HG03432 (cell line): ENCODE measurements at regions not wholly inside any gene's neighbourhood (a gene's known extent, or its start where the extent isn't known, plus 50 kb on each side); places are given as distances from the start of the nearest gene placed in this dataset.
"Not testable (repeated sequence)": the region's sequence is repeated elsewhere in the genome, so short reads cannot be mapped to it uniquely, and the experiment has no call there.

ENCODE experiments used
- ATAC-seq: cut with Tn5 transposase; IDR thresholded peaks from one replicate; pipeline ENCODE4 v1.9.1; 2021; ENCODE audit warnings: mild to moderate bottlenecking, moderate library complexity; ENCODE audit not compliant: unreplicated experiment

DNA sequence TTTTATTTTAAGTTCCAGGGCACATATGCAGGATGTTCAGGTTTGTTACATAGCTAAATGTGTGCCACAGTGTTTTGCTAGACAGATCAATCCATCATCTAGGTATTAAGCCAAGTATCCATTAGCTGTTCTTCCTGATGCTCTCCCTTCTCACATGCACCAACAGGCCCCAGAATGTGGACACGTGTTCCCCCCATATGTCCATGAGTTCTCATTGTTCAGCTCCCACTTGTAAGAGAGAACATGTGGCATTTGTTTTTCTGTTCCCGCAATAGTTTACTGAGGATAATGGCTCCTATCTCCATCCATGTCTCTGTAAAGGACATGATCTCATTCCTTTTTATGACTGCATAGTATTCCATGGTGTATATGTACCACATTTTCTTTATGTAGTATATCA is 374.8 kb upstream of the FAT1 start:
- ATAC-seq, result no peak

DNA sequence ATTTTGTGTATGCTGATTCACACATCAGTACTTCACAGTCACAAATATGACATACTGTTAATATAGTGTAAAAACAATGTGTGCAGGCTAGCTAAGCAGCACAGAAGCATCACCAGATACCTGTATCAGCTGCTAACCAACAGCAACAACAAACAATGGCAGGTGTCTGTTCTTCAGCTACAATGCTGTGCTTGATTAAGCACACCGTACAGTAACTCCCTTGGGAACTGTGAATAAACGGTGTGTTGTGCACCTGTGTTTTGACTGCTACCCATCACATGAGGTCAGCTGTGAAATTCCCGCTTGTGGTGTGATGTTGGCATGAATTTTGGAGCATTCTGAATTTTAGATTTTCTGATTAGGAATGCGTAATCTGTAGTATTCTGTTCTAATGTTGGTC is 379.7 kb upstream of the FAT1 start:
- no peak for ATAC-seq

DNA sequence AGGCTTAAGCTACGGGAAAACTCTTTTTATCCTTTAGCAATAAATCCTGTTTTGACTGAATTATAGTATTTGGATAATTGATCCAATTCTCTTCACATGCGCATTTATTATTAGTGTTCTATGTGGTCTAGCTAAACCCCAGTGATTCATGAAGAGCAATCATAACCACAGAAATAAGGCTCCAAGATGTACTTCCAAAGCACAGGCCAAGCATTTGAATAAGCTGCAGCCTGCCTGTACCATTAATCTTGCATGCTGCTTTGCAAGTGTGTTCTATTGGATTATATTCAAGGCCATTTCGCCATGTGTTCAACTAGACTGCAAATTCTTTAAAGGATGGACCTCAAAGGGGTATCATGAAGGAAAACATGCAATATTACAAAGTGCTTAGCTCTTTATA is 385.2 kb upstream of the FAT1 start:
- ATAC-seq, result no peak

DNA sequence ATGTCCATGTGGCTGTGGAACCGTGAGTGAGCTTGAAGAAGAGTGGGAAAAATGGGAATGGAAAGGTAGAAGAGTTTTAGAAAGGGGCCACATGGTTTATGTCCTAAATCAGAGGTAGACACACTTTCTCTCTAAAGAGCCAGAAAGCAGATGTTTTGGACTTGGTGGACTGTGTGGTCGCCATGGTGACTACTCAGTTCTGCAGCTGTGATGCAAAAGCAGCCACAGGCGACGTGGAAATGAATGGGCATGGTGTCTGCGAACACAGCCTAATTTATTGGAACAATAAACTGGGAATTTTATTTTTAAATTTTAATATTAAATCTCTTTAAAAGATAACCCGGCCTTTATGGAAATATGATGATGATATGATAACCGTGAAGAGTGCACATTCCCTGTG is 386.0 kb upstream of the FAT1 start:
- no peak for ATAC-seq

DNA sequence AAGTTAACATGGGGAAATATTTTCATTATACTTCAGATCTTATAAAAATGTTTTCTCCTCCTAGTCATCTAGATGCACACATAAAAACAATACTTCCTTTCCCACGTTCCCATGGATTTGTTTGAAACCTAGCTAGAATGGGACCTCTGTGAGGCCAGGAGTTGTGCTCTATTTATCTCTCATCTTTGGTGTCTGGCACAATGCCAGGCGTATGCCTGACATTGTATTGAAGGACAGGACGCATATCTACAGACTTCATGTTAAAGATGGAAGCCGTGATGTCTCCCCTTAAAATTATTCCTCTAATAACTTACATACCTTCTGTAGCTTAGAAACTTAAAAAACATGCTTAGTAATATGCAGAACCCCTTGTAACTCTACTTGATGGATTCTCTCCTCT is 394.5 kb upstream of the FAT1 start:
- no peak for ATAC-seq

DNA sequence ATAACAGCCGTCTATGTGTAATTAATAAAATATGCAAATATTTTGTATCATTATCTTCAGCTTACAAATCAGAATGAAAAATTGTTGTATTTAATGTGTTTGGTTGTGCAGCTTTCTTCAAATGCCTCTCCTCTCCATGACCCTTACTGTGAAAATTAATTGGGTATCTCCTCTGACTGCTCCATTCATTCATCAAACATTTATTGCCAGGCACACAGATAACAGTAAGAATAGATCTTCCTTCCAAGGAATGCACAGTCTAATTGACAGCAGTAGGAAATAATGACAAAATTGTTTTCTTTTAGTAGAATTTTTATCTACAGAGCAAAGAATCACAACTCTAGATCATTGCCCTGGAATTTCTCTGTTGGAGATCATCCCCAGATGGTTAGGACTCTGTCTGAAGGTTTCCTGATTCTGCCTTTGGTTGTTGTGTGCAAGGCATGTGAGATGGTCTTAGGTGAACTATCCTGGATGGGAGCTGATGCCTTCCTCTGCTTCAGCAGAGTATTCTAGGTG is 395.0 kb upstream of the FAT1 start:
- no peak for ATAC-seq

DNA sequence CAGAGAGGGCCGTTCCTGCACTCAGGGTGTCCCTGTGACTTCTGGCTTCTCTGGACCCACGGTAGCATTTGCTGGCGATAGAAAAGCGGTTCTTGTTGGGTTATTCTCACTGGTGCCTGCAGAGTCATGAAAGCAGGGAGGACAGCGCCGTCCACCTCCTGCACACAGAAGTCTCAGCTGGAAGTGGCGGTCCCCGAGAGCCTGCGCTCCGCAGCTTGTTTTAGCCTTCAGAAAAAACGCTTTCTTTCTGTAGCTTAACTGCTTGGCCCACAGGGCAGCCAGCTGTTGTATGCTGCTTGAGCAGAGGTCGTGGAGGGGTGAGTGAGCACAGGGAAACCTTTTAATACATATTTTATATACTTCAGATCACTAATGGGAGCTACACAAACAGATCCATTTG is 400.7 kb upstream of the FAT1 start:
- no peak for ATAC-seq

DNA sequence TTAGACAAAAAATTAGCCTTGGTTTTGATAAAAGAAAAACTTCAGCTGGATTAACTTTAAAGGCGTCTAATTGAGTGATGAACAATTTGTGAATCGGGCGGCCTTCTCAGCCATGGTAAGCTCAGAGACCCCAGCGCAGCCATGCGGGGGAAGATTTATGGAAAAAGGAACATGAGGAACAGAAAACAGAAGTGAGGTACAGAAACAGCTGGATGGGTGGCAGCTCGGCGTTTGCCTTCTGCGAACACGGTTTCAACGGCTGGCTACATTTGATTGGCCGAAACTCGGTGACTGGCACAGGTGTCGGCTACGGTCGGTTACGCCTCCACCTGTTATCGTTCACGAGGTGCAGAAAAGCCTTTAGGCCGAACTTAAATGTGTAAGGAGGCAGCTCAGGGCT is 401.4 kb upstream of the FAT1 start:
- no peak for ATAC-seq

DNA sequence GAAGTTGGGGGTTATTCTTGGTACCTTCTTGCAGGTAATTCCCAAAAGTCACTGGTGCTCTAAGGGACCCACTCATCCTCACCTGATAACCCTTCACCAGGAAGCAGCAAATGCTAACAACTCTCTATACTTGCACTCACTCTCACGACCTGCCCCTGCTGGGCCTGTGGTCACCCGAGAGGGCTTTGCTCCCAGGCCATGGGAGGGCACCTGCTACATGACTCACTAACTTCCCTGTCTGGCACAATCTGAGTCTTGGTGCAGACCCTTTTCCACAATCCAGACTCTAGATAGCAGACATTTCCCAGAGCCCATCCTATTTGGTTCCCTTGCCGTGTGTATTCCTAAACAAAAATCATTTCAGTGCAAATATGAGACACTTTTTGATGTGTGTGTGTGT is 403.8 kb upstream of the FAT1 start:
- no peak for ATAC-seq

DNA sequence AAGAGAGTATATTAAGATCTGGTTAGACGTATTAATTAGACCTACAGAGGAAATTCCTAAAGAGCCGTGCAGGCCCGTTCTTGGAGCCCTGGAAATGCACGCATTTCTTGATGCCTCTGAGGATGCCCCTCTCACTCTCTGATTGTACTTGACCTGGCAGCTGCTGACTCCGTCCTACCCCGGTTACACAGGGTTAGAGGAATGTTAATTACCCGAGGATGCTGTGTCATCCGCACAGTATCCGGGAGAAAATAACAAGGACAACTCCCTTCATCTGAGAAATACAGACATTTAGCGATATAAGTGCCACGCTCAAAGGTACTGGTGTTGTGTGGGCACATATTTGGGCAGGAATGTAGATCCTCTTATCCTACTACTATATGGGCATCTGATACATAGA is 404.6 kb upstream of the FAT1 start:
- ATAC-seq, result no peak

DNA sequence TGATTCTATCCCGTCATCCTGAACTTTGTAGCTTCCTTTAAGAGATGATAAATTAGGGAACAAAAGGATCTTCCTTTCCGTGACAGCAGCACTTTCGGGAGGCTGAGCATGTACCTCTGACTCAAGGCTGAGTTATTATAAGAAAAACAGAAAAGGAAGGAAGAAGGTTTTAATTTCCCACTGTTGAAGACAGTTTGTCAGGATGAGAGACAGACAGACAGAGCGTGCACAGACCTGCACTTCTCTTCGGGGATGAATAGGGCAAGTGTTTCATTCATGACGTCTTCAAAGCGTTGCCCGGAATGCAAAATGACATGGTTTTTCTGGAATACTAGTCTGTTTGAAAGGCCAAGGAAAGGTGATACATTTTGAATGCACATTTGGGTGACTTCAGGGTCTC is 405.3 kb upstream of the FAT1 start:
- no peak for ATAC-seq

DNA sequence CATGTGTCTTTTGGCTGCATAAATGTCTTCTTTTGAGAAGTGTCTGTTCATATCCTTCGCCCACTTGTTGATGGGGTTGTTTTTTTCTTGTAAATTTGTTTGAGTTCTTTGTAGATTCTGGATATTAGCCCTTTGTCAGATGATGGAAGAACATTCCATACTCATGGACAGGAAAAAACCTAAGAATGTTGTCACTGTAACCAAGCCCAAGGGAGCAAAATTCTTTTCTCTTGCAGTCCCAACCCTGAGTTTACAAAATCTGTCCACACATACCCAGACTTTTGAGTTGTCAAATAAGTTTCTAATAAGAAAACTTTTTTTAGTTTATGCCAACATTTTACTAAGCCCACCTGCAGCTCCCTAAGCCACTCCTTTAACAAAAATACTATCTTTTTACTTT is 408.2 kb upstream of the FAT1 start:
- not testable (repeated sequence) for ATAC-seq

DNA sequence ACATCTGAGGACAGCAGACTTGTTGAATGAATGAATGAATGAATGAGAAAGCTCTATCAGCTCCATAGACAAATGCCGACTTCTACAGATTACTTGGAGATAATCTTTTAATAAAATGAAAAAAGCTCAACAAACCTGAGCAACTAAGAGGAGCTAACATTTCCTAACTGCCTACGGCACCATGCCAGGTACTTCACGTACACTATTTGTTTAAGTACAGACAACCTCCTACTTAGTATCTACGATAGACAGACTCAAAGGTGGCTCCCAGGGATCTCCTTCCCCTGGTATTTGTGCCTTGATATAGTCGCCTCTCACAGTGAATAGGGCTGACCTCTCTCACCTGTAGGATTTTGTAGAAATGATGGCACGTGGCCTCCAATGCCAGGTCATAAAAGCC is 412.2 kb upstream of the FAT1 start:
- no peak for ATAC-seq

DNA sequence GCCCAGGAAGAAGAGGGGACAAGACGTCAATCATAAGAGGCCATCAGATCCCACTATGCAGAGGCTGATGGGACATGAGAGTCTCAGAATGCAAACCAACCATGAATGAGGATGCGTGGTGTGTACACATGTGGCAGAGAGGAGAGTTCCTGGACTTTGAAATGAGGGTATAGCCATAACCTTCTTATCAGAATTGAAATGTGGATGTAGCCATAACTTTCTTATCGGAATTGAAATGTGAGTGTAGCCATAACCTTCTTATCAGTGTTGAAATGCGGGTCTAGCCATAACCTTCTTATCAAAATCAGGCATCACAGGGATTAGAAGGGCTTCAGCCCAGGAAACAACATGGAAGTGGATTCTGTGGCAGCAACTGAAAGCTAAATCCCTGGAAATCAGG is 415.5 kb upstream of the FAT1 start:
- ATAC-seq, result no peak

DNA sequence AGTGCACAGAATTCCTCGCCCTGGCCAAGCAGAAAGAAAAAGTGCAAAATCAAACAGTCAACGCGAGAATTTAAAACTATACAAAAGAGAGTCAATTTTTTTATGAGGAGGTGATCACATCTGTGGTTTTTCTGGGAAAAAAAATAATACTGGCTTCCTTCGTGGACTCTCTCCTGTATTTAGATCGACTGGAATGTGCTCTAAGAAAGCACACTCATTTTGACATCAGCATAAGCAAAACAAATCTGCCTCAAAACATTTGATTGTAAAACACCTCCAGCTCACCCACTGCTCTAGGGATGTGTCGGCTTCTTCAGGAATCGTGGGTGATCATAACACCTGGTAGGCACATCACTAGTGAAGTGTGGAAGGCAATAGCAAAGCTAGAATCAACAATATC is 417.4 kb upstream of the FAT1 start:
- ATAC-seq, result no peak

DNA sequence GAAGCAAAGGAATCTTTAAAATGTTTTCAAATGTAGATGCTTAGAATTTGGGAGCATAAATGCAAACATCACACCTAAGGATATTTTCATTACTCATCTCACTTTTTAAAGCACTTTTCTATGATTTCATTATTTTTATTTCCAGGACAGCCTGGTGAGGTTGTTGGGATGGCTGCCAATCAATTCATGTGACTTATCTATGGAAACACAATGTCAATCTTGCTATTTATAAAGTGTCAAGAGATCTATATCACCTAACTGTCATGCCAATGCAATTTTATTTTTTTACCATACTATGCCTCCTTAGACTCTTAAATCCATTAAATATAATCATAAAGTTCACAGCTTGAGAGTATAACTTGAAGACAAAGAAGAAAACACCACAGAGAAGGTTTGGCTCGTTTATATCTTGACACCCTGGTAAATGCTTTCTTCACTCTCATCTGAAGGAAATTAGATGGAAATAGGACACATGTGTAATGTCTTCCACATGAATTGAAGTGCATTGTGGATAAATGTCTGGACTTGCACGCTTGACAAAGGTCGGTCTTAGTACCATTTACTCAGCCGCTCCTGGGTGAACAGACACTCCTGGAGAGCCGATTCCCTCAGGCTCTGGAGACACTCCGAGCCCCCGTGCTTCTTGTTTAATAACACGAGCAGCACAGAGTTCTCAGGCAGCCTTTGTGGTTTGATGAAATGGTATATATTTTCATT is 425.7 kb upstream of the FAT1 start:
- no peak for ATAC-seq

DNA sequence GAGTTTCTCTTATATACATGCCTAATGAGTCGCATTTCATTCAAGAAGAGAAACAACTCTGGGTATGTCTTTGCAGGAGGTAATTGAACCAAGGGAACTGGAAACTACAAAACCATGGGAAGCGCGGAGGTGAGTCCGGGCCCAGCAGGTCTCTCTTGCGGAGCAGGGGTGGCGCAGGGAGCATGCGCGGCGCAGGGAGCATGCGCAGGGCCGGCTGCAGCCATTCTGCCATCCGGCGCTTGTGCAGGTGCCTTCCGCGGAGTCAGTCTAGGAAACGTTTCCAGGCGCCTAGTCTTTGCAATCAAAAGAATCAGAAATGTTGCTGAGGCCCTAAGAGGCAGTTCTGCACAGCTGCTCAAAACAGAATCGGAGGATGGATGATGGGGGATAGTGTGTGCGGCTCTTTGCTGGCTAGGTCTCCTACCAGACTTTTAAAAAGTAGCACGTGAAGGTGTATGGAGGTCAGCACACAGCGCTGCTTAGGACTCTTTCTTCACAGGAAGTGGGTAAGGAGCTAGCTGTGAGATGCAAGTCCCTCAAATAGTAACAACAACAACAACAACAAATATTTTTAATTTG is 433.8 kb upstream of the FAT1 start:
- no peak for ATAC-seq

DNA sequence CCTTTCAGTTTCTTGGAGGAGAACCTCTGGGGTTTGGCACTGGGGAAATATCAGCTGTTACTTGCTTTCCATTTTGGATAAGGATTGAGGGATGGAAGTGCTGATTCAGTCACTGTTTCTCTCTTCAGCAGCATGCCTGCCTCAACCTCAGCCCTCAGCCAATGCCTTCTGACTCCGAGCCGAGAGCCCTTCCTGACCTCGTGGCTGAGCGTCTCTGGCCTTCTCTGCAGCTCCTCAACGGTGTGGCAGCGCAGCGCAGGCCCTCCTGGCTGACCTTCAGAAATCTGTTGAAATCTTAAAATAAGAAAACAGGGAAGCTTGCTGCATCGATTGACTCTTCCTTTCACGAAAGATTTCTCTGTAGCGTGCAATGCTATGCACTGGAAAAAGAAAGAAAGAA is 434.3 kb upstream of the FAT1 start:
- ATAC-seq, result no peak

DNA sequence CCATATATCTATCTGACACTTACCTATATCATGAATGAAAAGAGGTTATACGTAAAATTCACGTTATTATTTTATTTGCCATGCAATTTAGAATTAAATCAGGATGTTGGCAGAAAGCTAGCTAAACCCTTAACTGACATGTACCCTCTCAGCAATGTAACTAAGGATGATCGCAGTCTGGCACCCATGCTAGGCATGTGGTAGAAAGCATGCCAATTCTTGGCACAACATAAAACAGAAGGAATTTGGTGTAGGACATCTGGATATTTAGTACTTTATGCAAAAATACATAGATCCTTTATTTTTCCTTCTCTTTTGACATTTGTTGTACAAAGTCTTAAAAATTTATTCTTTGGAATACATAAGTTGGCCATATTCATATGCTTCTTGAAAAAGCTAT is 436.8 kb upstream of the FAT1 start:
- ATAC-seq, result no peak

DNA sequence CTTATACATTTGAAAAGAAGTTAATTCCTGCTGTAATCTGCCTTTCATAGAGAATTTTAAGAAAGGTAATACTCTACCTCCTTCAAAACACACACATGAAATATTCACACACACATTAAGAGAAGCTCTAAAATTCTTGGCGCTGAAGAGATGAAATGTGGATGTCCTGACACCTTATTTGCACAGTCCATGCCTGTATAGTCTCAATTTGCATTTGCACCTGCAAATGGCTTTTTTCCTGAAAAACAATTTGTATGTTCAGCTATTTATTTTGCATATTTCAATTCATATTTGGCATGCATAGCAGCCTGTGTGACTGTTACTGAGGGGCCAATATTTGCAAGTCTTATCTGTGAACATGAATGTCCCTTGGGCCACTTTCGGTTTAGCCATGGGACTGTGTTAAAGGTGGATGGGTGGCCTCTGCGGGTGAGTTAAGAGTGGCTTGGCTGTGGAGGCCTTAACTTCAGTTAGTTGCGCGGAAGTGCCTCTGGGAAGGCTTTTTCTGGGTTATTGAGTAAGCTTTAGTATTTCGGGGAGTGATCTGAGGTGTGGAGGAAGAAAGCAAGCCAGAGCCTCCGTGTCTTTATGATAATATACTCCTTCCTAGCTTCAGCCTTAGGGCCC is 443.3 kb upstream of the FAT1 start:
- ATAC-seq, result no peak

DNA sequence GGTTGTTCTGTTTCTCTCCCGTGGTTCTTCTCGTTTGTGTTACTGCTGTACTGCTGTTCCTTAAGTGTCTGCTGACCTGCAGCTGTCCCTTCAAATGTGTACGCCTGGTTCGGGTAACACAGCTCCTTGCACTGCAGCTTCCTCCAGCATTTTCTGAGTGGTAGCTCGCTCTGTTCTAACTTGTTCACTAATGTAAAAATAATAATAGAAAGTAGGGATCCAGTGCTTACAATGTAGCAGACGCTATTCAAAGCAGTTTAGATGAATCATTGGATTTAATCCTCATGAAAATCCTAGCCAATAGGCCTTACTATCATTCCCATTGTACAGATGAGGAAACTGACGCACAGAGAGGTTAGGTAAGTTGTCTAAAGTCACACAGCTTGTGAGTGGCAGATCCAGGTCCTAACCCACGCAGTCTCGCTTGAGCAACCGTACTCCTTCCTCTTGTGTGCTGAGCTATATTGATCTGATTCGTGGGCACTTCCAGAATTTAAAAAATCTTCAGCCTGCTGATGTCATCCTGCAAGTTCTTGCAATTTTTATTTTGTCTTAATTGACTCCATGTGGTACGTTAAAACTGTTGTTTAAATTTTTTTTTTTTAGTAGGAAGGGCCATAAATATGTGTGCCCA is 448.2 kb upstream of the FAT1 start:
- ATAC-seq, result no peak

DNA sequence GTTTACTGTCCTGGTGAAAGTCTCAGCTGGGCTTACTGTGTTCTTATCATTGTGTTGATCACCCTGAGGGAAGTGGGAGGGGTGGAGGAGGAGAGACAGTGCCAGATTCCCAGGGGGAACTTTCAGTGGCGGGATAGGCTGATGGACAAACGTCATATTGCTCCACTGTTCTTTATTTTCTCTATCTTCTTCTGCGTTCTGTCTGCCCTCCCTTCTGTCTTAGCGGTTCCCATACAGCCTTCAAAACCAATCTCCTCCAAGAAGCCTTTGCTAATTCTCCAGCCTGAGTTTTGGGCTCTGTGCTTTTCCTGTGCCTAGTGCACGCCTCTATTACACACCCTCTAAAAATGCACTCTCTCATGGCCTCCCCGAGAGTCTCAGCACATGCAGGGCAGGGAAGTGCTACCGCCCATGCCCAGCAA is 448.7 kb upstream of the FAT1 start:
- no peak for ATAC-seq
